HG03571 (cell line): ENCODE measurements at regions not wholly inside any gene's neighbourhood (a gene's known extent, or its start where the extent isn't known, plus 50 kb on each side); places are given as distances from the start of the nearest gene placed in this dataset.

ENCODE experiments used
- ATAC-seq: cut with Tn5 transposase; IDR thresholded peaks from one replicate; pipeline ENCODE4 v1.9.1; 2021; ENCODE audit not compliant: unreplicated experiment

- no peak for ATAC-seq
Measured at GRCh38 chr17:77704048-77704815, 254.3 kb upstream of the TNRC6C start.

- no peak for ATAC-seq
Measured at GRCh38 chr17:77706938-77707337, 251.6 kb upstream of the TNRC6C start.

- no peak for ATAC-seq
Measured at GRCh38 chr17:77707546-77707945, 251.0 kb upstream of the TNRC6C start.

GRCh38 chr17:77708049-77708448 lies 250.5 kb upstream of the TNRC6C start:
- ATAC-seq: no peak

GRCh38 chr17:77708936-77709335 lies 249.6 kb upstream of the TNRC6C start:
- no peak for ATAC-seq

GRCh38 chr17:77709594-77709993 lies 248.9 kb upstream of the TNRC6C start:
- no peak for ATAC-seq

- ATAC-seq: no peak
Measured at GRCh38 chr17:77712578-77712977, 245.9 kb upstream of the TNRC6C start.

- ATAC-seq: no peak
Measured at GRCh38 chr17:77716289-77716926, 242.1 kb upstream of the TNRC6C start.

GRCh38 chr17:77717941-77718668 lies 240.4 kb upstream of the TNRC6C start:
- ATAC-seq: no peak

GRCh38 chr17:77718669-77718961 lies 239.9 kb upstream of the TNRC6C start:
- ATAC-seq: no peak

- ATAC-seq: no peak
Measured at GRCh38 chr17:77719806-77720205, 238.7 kb upstream of the TNRC6C start.

- no peak for ATAC-seq
Measured at GRCh38 chr17:77720946-77721845, 237.3 kb upstream of the TNRC6C start.

GRCh38 chr17:77721846-77722160 lies 236.7 kb upstream of the TNRC6C start:
- no peak for ATAC-seq

GRCh38 chr17:77722366-77722765 lies 236.1 kb upstream of the TNRC6C start:
- no peak for ATAC-seq

GRCh38 chr17:77723071-77723908 lies 235.2 kb upstream of the TNRC6C start:
- ATAC-seq: no peak

- ATAC-seq: no peak
Measured at GRCh38 chr17:77723909-77724875, 234.3 kb upstream of the TNRC6C start.

- no peak for ATAC-seq
Measured at GRCh38 chr17:77724876-77725615, 233.5 kb upstream of the TNRC6C start.

- ATAC-seq: no peak
Measured at GRCh38 chr17:77725846-77726245, 232.7 kb upstream of the TNRC6C start.
